Central memory CD8-positive, alpha-beta T cell (primary cell): ENCODE measurements at regions not wholly inside any gene's neighbourhood (a gene's known extent, or its start where the extent isn't known, plus 50 kb on each side); places are given as distances from the start of the nearest gene placed in this dataset.

Experiments used
- ATAC-seq: fragments of 150-1000 bp; cut with Tn5 transposase; replicated peaks from 2 replicates; pipeline ENCODE4 v1.10.0; 2022; ENCODE audit warnings: mild to moderate bottlenecking, moderate FRiP score, moderate number of reproducible peaks; ENCODE audit not compliant: poor library complexity, severe bottlenecking; ENCODE audit errors: extremely low read depth
- DNase-seq, 2 donors: peaks; one replicate each; pipeline ENCODE4 v3.0.0; 2021; ENCODE audit warnings: low spot score in 2 of 2
- H3K27ac Mint-ChIP-seq: one replicate; pipeline ENCODE4 v1.8.0; 2022; ENCODE audit warnings: low read depth, mild to moderate bottlenecking, moderate library complexity, mixed read lengths
- H3K27me3 Mint-ChIP-seq: one replicate; pipeline ENCODE4 v1.8.0; 2022; ENCODE audit warnings: mixed read lengths
- H3K36me3 Mint-ChIP-seq: one replicate; pipeline ENCODE4 v1.8.0; 2022; ENCODE audit warnings: mild to moderate bottlenecking, moderate library complexity, mixed read lengths; ENCODE audit not compliant: insufficient read depth
- H3K4me1 Mint-ChIP-seq: one replicate; pipeline ENCODE4 v1.8.0; 2022; ENCODE audit warnings: mixed read lengths
- H3K4me3 Mint-ChIP-seq: one replicate; pipeline ENCODE4 v1.8.0; 2022; ENCODE audit warnings: mild to moderate bottlenecking, moderate library complexity, mixed read lengths
- H3K9me3 Mint-ChIP-seq: one replicate; pipeline ENCODE4 v1.8.0; 2022; ENCODE audit warnings: mixed read lengths

GRCh38 chr13:108495646-108496361 lies 133.6 kb upstream of the MYO16 start:
- no peak for ATAC-seq
- Mint-ChIP-seq H3K27ac (no peak overlapping the region), H3K4me3 (peak overlapping the region; percentile 61), H3K9me3 (peaks cover 16% of the 10 kb centered on the region), H3K36me3 (no peaks in the 10 kb centered on the region), H3K4me1 (no peaks in the 10 kb centered on the region), H3K27me3 (peaks cover 30% of the 10 kb centered on the region)
- no peak for DNase-seq

GRCh38 chr13:108496362-108497210 lies 132.8 kb upstream of the MYO16 start:
- Mint-ChIP-seq H3K9me3 (peaks cover 23% of the 10 kb centered on the region), H3K4me1 (no peaks in the 10 kb centered on the region), H3K27ac (no peak overlapping the region), H3K4me3 (peak overlapping the region; percentile 29), H3K36me3 (no peaks in the 10 kb centered on the region), H3K27me3 (peaks cover 30% of the 10 kb centered on the region)
- ATAC-seq (no peak), DNase-seq (no peak)

- ATAC-seq (no peak), DNase-seq (no peak)
- no peaks in the 10 kb centered on the region for H3K4me1 Mint-ChIP-seq
- H3K9me3 Mint-ChIP-seq, result peaks cover 17% of the 10 kb centered on the region
- H3K27ac Mint-ChIP-seq, result no peak overlapping the region
- no peaks in the 10 kb centered on the region for H3K36me3 Mint-ChIP-seq
- no peak overlapping the region for H3K4me3 Mint-ChIP-seq
- peaks cover 21% of the 10 kb centered on the region for H3K27me3 Mint-ChIP-seq
These were observed 128.7 kb upstream of the MYO16 start for GRCh38 chr13:108500711-108501110.

- H3K4me3 Mint-ChIP-seq, result no peak overlapping the region
- DNase-seq (no peak), ATAC-seq (no peak)
- H3K9me3 Mint-ChIP-seq, result no peaks in the 10 kb centered on the region
- H3K4me1 Mint-ChIP-seq, result no peaks in the 10 kb centered on the region
- H3K27ac Mint-ChIP-seq, result no peak overlapping the region
- no peaks in the 10 kb centered on the region for H3K36me3 Mint-ChIP-seq
- no peaks in the 10 kb centered on the region for H3K27me3 Mint-ChIP-seq
These were observed 121.1 kb upstream of the MYO16 start for GRCh38 chr13:108508263-108508662.

GRCh38 chr13:108525827-108526226 lies 103.6 kb upstream of the MYO16 start:
- Mint-ChIP-seq H3K4me3 (no peak overlapping the region), H3K4me1 (no peaks in the 10 kb centered on the region), H3K27me3 (no peaks in the 10 kb centered on the region), H3K9me3 (peaks cover 21% of the 10 kb centered on the region), H3K36me3 (no peaks in the 10 kb centered on the region), H3K27ac (no peak overlapping the region)
- no peak for DNase-seq
- ATAC-seq, result no peak

- Mint-ChIP-seq H3K4me3 (no peak overlapping the region), H3K36me3 (no peaks in the 10 kb centered on the region), H3K27ac (no peak overlapping the region), H3K27me3 (no peaks in the 10 kb centered on the region), H3K9me3 (peaks cover 25% of the 10 kb centered on the region), H3K4me1 (no peaks in the 10 kb centered on the region)
- ATAC-seq (no peak), DNase-seq (no peak)
These were observed 103.1 kb upstream of the MYO16 start for GRCh38 chr13:108526286-108526685.

GRCh38 chr13:108527844-108528243 lies 101.6 kb upstream of the MYO16 start:
- H3K4me1 Mint-ChIP-seq, result no peaks in the 10 kb centered on the region
- peaks cover 30% of the 10 kb centered on the region for H3K9me3 Mint-ChIP-seq
- H3K36me3 Mint-ChIP-seq, result no peaks in the 10 kb centered on the region
- DNase-seq (no peak), ATAC-seq (no peak)
- H3K27ac Mint-ChIP-seq, result no peak overlapping the region
- H3K4me3 Mint-ChIP-seq, result no peak overlapping the region
- no peaks in the 10 kb centered on the region for H3K27me3 Mint-ChIP-seq

GRCh38 chr13:108528303-108528702 lies 101.1 kb upstream of the MYO16 start:
- Mint-ChIP-seq H3K27ac (no peak overlapping the region), H3K4me1 (no peaks in the 10 kb centered on the region), H3K9me3 (peaks cover 25% of the 10 kb centered on the region), H3K27me3 (no peaks in the 10 kb centered on the region), H3K4me3 (no peak overlapping the region), H3K36me3 (no peaks in the 10 kb centered on the region)
- DNase-seq (no peak), ATAC-seq (no peak)

GRCh38 chr13:108533842-108534241 lies 95.6 kb upstream of the MYO16 start:
- no peak for DNase-seq
- peaks cover 34% of the 10 kb centered on the region for H3K9me3 Mint-ChIP-seq

GRCh38 chr13:108534728-108535127 lies 94.7 kb upstream of the MYO16 start:
- H3K36me3 Mint-ChIP-seq, result no peaks in the 10 kb centered on the region
- DNase-seq (no peak), ATAC-seq (no peak)
- H3K4me1 Mint-ChIP-seq, result no peaks in the 10 kb centered on the region
- H3K9me3 Mint-ChIP-seq, result peaks cover 31% of the 10 kb centered on the region
- no peak overlapping the region for H3K4me3 Mint-ChIP-seq
- no peaks in the 10 kb centered on the region for H3K27me3 Mint-ChIP-seq
- no peak overlapping the region for H3K27ac Mint-ChIP-seq

More at GRCh38 chr13:108533842-108534241, 95.6 kb upstream of the MYO16 start:
- no peak overlapping the region for H3K27ac Mint-ChIP-seq
- no peak overlapping the region for H3K4me3 Mint-ChIP-seq
- no peaks in the 10 kb centered on the region for H3K27me3 Mint-ChIP-seq
- no peaks in the 10 kb centered on the region for H3K4me1 Mint-ChIP-seq
- H3K36me3 Mint-ChIP-seq, result no peaks in the 10 kb centered on the region
- ATAC-seq, result no peak

GRCh38 chr13:108549934-108550333 lies 79.5 kb upstream of the MYO16 start:
- Mint-ChIP-seq H3K4me3 (no peak overlapping the region), H3K4me1 (no peaks in the 10 kb centered on the region), H3K36me3 (no peaks in the 10 kb centered on the region), H3K27me3 (no peaks in the 10 kb centered on the region), H3K9me3 (peaks cover 32% of the 10 kb centered on the region), H3K27ac (no peak overlapping the region)
- ATAC-seq (no peak), DNase-seq (no peak)

GRCh38 chr13:108551674-108552073 lies 77.7 kb upstream of the MYO16 start:
- no peak overlapping the region for H3K27ac Mint-ChIP-seq
- no peaks in the 10 kb centered on the region for H3K36me3 Mint-ChIP-seq
- no peaks in the 10 kb centered on the region for H3K4me1 Mint-ChIP-seq
- ATAC-seq (no peak), DNase-seq (no peak)
- peaks cover 29% of the 10 kb centered on the region for H3K9me3 Mint-ChIP-seq
- H3K4me3 Mint-ChIP-seq, result no peak overlapping the region
- no peaks in the 10 kb centered on the region for H3K27me3 Mint-ChIP-seq

- Mint-ChIP-seq H3K27ac (no peak overlapping the region), H3K36me3 (no peaks in the 10 kb centered on the region), H3K4me1 (no peaks in the 10 kb centered on the region), H3K9me3 (peaks cover 6% of the 10 kb centered on the region), H3K27me3 (no peaks in the 10 kb centered on the region), H3K4me3 (no peak overlapping the region)
- DNase-seq, result no peak
- no peak for ATAC-seq
These were observed 70.9 kb upstream of the MYO16 start for GRCh38 chr13:108558489-108558888.
